Posterior cingulate gyrus (tissue), 11 donors: ENCODE measurements at regions not wholly inside any gene's neighbourhood (a gene's known extent, or its start where the extent isn't known, plus 50 kb on each side); places are given as distances from the start of the nearest gene placed in this dataset.
"Not testable (repeated sequence)": the region's sequence is repeated elsewhere in the genome, so short reads cannot be mapped to it uniquely, and the experiment has no call there.

Experiments
- DNase-seq, 10 donors: peaks; one replicate each; pipeline versions ENCODE4 v3.0.0 to v3.0.0-alpha.2; 2020 to 2021; ENCODE audit warnings: mixed read lengths in 3 of 10
- intact Hi-C: fragments of 100-400 bp; cut with DNase I; formaldehyde crosslinking; loops from one replicate; pipeline ENCODE4 v1.15.1; 2023

DNA sequence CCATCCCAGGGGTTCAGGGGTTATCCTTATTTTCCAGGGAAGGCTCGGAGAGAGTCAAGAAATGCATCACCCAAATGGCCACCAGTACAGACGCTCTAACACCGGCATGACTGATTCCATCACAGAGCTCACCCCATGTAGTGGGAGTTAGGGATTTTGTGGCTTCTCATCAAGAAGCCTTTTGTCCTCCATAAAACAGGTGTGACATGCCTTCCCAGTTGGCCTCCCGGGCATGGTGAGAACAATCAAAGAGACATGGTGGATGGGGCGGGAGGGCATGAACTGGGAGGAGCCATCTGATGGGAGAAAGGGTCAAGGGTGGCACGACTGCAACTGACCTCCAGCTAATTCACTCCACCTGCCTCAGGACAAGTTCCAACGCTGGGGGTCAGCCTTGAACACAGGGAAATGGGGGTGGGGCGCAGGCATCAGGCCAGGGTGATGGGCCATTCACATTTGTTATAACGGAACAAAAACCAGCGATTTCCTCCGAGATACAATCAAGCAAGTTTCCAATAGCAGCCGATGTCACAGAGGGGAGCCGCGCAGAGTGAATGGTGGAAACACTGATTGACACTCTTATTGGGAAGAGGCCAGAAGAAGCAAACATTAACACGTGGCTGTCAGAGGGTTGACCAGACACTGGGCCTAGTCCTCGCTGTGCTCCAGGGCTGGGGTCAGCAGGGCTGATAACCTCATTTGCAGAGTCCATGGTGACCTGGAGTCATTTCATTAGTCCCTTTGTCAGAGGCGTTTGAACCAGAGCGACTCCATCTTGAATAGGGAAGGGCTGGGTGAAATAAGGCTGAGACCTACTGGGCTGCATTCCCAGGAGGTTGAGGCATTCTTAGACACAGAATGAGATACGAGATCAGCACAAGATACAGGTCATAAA, 80.5 kb upstream of the HPCAL1 start:
- intact Hi-C loops: no loop called here
- peak in 3 of 10 donors; percentile 35 to 65 (median 59) for DNase-seq

DNA sequence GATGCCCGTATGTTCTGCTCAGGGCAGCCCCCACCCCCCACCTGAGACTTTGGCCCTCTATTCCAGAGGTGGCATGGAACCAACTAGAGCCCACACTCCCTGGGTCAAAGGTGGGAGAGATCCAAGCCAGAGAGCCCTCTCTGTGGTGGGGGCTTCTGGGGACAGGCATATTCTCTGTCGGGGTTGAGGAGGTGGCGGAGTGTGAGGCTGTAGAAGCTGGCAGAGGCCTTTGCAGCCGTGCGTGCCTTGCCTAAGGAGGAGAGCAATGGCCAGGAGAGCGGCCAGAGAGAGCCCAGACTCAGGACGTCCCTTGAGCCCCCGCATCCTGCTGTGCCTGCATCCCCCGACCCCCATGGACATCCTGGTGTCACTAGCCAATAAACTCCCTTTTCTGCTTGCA, 79.2 kb upstream of the HPCAL1 start:
- intact Hi-C loops: no loop called here

DNA sequence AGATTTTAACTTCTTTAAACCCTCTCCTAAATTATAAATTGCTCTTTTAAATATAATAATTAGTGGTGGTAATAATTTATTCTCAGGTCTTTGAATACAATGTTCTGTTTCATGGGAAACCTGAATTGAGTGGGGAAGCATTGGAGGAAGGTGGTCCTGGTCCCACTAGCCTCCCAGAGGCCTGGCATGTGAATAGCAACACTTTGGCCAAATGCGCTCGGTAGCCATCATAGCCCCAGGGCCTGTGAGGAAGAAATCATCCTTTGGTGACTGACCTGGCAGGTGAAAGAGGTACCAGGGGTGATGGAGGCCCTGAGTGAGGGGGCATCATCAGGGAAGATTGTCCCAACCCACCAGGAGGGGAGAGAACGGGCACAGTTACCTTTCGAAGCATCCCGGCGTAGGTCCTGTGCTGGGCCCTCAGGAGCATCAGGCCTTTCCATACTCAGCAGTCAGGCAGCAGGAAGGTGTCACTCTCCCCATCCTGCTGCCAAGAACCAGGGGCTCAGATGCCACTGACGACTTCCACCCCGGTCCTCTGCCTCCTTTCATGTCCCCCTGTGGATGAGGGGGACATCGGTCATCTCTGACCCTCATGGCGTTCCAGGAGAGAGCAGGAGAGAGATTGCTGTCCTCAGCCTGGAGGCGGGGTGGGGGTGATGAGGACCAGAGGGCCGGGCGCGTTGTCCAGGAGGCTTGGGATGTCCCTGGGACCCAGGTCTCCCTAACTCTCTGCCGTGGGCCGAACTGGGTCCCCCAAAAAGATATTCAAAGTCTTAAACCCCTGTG, 78.6 kb upstream of the HPCAL1 start:
- intact Hi-C loops: no loop called here
- DNase-seq: peak in 3 of 10 donors; percentile 23 to 75 (median 53)

More for the DNA sequence above, 79.2 kb upstream of the HPCAL1 start:
- DNase-seq: peak in 3 of 10 donors; percentile 40 to 64 (median 49)

DNA sequence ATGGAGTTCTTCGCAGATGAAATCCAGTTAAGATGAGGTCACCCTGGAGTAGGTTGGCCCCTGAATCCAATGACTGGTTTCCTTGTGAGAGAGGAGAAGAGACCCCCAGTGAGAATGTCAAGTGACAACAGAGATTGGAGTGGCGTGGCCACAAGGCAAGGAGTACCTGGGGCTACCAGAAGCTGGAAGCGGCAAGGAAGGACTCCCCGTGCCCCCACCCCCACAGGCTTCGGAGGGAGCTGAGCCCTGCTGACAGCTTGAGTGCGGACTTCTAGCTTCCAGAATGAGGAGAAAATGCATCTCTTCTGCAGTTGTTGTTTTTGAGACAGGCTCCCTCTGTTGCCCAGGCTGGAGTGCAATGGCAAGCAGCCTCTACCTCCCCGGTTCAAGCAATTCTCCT, 78.0 kb upstream of the HPCAL1 start:
- intact Hi-C loops: no loop called here
- DNase-seq: peak in 3 of 10 donors; percentile 41 to 53 (median 48)

DNA sequence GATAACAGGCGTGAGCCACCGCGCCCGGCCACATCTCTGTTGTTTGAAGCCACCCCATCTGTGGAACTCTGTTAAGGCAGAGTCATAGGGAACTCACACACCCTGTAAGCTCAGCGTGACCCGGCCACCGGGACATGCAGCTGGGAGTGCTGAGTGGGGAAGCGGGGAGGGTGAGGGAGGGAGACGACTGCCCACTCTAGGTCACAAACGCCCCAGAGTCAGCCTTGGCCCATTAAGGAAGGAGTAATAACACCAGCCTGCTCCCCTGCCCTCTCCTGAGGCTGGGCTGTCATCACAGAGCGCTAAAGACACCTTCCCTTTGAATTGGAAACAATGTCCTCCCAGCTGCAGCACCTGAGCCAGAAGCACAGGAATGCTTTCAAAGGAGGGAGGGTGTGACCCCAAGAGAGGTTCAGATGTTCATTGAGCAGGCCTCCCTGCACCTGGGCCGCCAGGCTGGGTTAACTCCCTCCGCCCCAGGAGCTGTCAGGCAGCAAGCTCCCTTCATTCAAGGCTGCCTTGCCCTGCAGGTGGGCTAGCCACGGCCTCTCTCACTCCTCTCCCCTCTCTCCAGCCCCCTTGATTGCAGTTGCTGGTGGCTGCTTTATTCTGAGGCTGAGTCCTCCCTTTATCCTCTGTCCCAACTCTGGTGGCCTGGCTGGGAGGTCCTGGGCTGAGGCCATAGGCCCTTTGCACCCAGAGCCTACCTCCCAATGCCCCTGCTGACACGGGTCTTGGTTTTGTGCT, 77.2 kb upstream of the HPCAL1 start:
- peak in 3 of 10 donors; percentile 50 to 70 (median 67) for DNase-seq
- intact Hi-C loops: no loop called here

DNA sequence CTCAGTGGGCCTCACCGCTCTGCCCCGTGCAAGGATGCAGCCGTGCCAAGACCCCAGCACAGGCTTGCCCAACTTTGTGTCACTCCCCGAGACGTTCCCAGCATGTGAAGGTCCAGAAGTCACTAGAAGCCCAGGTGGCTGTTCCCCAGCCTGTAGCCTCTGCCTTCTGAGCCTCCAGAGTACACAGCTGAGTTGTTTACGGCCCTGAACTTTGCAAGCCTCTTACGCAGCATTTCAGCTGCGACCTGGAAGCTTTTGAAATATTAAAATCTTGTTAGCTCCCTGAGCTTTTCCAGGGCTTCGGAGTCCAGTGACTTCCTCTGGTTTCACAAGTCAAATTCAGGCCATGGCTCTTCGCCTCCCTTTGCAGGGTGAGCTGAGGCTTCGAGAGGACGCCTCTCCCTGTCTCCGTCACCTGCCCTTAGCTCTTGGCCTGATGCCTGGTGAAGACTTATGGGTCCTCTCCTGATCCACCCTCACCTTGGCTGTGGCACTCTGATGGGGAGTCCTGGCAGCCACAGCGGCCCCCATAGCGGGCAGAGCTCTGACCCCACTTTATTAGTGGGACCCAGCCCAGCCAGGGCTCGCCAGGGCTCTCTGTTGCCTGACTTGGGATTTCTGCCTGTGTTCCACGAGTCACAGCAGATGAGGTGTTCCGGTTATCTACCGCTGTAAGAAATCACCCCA, 76.5 kb upstream of the HPCAL1 start:
- peak in 3 of 10 donors; percentile 40 to 66 (median 55) for DNase-seq
- intact Hi-C loops: no loop called here

DNA sequence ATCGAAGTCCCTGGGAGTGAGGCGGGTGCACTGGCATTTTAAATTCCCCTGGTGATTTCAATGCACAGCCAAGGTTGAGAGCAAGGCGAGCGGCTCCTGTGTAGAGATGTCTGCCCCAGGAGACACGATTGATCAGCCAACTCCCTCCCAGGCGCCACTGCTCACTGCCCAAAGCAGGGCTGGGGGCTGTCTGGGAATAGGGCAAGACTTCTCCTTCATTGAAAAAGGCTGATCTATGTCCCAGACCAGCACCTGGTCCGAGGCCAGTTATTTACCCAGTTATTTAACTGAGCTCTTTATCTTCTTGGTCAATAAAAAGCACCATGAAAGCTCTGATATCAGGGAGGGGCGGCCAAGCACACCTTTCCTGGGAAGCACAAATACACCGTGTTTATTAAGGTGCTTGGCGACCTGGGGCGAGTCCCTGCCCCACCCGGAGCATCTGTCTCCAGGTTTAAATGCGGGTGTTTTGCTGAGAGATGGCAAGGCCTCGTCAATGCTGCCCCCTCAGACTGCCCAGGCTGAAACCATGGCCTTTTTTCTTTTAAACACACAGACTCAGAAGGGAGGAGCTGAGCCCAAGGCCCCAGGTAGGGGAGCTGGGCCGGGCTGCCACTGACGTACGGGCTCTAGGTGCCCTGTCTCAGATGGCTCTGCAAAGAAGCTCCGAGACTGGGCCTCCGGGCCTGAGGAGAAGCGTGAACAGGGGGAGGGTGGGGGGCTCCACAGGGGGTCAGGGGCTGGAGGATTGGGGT, 73.9 kb upstream of the HPCAL1 start:
- peak in 3 of 10 donors; percentile 49 to 63 (median 58) for DNase-seq
- intact Hi-C loops: no loop called here

DNA sequence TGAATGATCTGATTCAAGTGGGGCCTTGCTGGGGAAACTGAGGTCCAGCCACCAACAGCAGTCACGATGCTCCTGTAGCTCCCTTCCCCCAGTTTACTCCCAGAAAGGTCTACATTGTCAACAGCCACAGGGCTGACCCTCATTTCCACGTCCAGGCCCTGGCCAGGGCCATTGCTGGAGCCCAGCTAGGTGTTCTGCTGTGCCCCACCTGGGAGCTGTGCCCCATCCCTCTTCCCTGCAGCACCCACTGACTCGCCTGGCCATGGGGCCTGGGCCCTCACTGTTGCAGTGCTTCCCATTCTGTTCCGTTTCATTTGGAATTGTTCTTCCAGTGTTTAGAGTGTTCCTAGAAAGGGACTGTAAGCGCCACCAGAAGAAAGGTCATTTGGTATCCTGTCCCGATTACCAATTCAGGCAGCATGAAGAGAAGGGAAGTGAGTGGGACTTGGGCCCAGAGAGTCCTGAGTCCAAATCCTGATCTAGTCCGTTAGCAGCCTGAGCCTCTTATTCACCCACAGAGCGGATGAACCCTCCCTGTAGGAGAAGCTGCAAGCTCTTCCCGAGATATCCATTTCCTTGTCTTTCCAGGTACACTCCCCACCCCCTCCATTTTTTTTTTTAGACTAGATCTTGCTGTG, 73.1 kb upstream of the HPCAL1 start:
- peak in 3 of 10 donors; percentile 11 to 51 (median 14) for DNase-seq
- intact Hi-C loops: no loop called here

DNA sequence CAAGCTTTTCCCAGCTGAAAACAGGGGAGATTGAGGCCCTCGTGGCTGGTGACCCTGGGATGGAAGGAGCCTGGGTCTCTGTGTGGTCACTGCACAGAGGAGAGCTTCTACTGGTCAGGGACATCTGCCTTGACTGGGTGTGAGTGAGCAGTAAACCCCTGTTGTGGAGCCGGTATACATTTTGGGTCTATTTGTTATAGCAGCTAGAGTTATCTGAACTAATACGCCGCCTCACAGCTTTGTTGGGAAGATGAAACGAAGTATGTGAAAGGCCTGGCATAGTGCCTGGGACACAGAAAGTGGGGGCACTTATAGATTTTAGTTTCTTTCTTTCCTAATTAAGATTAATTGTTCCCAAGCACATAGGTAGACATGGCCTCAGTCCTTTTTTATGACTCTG, 72.2 kb upstream of the HPCAL1 start:
- intact Hi-C loops: no loop called here

DNA sequence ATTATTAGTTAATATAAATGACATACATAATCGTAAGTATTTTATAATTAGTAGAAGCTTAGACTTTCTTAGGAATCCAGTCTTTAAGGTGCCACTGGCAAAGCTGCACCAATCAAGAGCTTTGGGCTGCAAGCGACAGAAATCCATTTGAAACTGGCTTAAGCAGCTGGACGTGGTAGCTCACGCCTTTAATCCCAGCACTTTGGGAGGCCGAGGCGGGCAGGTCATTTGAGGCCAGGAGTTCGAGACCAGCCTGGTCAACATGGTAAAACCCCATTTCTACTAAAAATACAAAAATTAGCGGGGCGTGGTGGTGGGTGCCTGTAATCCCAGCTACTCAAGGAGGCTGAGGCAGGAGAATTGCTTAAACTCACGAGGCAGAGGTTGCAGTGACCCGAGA, 71.8 kb upstream of the HPCAL1 start:
- intact Hi-C loops: not testable (repeated sequence)
- peak in 2 of 10 donors; percentile 35 to 64 for DNase-seq

More for the DNA sequence above, 72.2 kb upstream of the HPCAL1 start:
- DNase-seq: peak in 2 of 10 donors; percentile 11 to 74

DNA sequence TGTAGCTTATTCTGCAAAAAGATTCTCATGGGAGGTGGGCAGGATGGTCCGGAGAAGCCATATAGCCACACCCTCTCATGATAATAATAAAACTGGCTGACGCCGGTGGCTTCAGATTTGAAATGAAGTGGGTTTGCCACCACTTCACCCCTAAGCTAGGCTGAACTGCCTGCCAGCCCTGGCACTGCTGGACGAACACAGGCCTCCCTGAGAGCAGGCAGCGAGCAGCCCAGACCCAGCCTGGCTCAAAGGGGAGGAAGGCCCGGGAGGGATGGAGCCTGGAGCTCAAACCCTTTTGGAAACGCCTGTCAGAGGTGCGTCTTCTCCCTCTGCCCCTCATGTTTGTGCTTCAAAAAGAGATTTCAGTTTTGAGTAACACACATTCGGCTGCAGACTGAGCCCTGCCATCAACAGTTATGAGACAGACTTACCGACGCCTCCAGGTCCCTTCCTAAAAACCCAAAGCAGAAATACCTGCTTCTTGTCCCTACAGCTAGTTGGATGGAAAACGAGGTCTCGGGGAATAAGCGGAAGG, 71.1 kb upstream of the HPCAL1 start:
- peak in 3 of 10 donors; percentile 3 to 70 (median 44) for DNase-seq
- intact Hi-C loops: no loop called here

DNA sequence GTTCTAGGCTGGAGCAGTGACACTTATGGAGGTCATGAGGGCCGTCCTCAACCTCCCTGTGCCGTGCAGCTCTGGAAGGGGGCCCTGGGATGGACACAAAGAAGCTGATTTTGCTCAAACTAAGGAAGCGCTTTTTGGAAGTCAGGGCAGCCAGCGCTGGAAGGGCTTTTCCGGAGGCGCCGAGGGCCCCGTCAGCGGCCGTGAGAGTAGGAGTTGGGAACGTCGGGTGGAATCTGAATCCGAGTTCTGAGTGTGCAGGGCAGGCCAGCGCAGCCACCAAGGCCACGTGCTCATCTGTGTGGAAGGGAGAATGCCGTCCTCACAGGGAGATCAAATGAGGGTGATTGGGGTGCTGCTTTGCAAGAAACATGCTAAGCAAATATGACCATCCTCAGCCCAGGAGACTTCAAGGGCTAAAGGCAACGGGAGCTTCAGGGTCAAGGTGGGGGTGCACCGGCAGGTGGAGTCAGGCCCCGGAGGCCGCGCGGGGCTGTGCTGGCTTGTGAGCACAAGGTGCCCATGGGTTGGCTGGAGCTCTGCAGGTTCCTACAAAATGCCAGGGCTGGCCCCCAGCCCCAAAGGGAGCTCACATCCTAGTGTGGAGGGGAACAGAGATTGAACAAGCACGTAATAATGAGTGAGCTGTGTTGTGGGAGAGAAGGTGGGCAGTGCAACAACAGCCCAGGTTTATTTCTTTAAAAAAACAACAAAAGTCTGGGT, 70.4 kb upstream of the HPCAL1 start:
- intact Hi-C loops: no loop called here
- DNase-seq: peak in 3 of 10 donors; percentile 63 to 68 (median 63)

DNA sequence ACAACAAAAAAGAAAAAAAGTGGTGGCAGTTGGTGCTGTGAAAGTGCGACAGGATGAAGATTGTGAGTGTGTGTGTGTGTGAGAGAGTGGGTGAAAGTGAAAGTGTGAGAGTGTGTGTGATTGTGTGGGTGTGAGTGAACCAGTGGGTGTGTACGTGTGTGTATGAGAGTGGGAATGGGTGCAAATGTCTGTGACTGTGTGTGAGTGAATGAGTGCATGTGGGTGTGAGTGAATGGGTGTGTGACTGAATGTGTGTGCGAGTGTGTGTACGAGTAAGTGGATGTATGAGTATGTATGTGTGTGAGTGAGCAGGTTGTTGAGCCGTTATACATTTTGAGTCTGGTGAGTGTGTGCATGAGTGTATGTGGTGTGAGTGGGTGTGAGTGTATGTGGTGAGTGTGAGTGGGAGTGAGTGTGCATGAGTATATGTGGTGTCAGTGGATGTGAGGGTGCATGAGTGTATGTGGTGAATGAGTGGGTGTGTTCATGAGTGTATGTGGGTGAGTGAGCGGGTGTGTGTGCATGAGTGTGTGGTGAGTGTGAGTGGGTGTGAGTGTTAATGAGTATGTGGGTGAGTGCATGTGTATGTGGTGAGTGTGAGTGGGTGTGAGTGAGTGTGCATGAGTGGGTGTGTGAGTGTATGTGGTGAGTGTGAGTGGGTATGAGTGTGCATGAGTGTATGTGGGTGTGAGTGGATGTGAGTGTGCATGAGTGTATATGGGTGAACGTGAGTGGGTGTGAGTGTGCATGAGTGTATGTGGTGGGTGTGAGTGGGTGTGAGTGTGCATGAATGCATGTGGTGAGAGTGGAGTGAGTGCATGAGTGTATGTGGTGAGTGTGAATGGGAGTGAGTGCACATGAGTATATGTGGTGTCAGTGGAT, 69.3 kb upstream of the HPCAL1 start:
- peak in 2 of 10 donors; percentile 8 to 9 for DNase-seq
- intact Hi-C loops: no loop called here

DNA sequence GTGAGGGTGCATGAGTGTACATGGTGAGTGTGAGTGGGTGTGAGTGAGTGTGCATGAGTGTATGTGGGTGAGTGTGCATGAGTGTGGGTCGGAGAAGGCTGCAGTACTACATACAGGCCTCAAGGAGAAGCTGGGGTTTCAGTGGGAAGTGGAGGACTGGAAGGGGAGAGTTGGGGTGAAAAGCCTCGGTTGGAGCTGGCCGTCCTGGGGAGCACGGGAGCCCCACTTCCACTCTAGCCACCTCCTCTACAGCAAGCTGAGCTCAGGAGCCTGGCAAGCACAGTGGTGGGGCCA, 68.7 kb upstream of the HPCAL1 start:
- intact Hi-C loops: no loop called here
- DNase-seq: peak in 2 of 10 donors; percentile 39 to 72

DNA sequence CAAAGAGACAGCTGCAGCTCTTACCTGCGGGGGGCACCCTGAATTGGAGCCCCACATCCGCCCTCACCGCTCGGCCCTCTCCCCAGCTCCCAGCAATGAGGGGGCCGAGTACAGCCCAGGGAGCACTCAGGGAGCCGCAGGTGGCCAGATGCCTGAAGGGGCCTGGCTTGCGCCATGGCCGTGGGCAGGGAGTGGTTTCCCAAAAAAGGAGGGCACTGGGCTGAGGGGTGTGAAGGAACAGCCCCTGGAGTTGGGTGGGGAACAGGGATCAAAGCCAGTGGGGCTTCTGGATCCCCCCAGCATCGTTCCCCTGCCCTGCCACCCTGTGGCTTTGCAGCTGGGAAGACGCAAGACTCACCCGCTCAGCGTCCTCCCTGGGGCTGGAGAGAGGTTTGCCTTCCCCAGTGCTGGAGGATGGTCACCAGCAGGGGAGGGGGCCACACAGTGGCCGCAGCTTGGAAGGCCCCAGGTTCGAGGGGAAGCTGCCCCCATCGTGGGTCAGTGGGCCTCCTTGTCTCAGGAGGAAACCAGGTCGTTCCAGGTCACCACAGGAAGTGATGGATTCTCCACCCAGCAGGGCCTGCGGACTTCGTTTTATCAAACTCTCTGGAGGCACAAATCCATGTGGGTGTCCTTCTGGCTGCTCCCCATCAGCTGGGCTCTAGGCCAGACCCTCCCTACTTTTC, 68.2 kb upstream of the HPCAL1 start:
- intact Hi-C loops: no loop called here
- DNase-seq: peak in 3 of 10 donors; percentile 53 to 73 (median 56)
